DOHH2 (cell line): ENCODE measurements at regions not wholly inside any gene's neighbourhood (a gene's known extent, or its start where the extent isn't known, plus 50 kb on each side); places are given as distances from the start of the nearest gene placed in this dataset.

Experiments used
- H3F3A ChIP-seq: fragments of 200-600 bp; sonication (generic), shearing (Covaris generic); 2 replicates; pipeline ENCODE4 v1.6.0; 2016; ENCODE audit warnings: antibody characterized with exemption, mild to moderate bottlenecking; ENCODE audit not compliant: control insufficient read depth, insufficient read depth
- H3K27ac ChIP-seq: fragments of 200-600 bp; sonication (generic); 2 replicates; pipeline ENCODE4 v1.5.1; 2014; ENCODE audit warnings: low read depth, mild to moderate bottlenecking, low read length, moderate library complexity
- H3K27me3 ChIP-seq: fragments of 200-600 bp; sonication (generic); 2 replicates; pipeline ENCODE4 v1.6.1; 2014; ENCODE audit warnings: mild to moderate bottlenecking, low read length, mixed read lengths; ENCODE audit not compliant: control insufficient read depth
- H3K36me3 ChIP-seq: fragments of 200-600 bp; sonication (generic); 2 replicates; pipeline ENCODE4 v1.6.1; 2014; ENCODE audit warnings: mild to moderate bottlenecking, low read length, moderate library complexity, mixed read lengths; ENCODE audit not compliant: control insufficient read depth
- H3K4me1 ChIP-seq: fragments of 200-600 bp; sonication (generic); 2 replicates; pipeline ENCODE4 v1.6.1; 2014; ENCODE audit warnings: mild to moderate bottlenecking, low read length, mixed read lengths; ENCODE audit not compliant: control insufficient read depth
- H3K4me2 ChIP-seq: fragments of 200-600 bp; sonication (generic); 2 replicates; pipeline ENCODE4 v1.6.0; 2014; ENCODE audit warnings: mild to moderate bottlenecking, low read length, moderate library complexity
- H3K4me3 ChIP-seq: fragments of 200-600 bp; sonication (generic); 2 replicates; pipeline ENCODE4 v1.5.1; 2014; ENCODE audit warnings: mild to moderate bottlenecking, low read length, mixed read lengths
- H3K79me2 ChIP-seq: fragments of 200-600 bp; sonication (generic); 2 replicates; pipeline ENCODE4 v1.6.1; 2014; ENCODE audit warnings: mild to moderate bottlenecking, low read length, mixed read lengths; ENCODE audit not compliant: control insufficient read depth
- H3K9me2 ChIP-seq: fragments of 200-600 bp; sonication (generic); replicated peaks from 2 replicates; pipeline ENCODE4 v1.6.1; 2014; ENCODE audit warnings: mild to moderate bottlenecking, low read length, mixed read lengths; ENCODE audit not compliant: control insufficient read depth
- H3K9me3 ChIP-seq: fragments of 200-600 bp; sonication (generic); 2 replicates; pipeline ENCODE4 v1.6.1; 2014; ENCODE audit warnings: antibody characterized with exemption, low read length, mixed read lengths; ENCODE audit not compliant: control insufficient read depth, insufficient read depth
- H4K20me1 ChIP-seq: fragments of 200-600 bp; sonication (generic); 2 replicates; pipeline ENCODE4 v1.6.0; 2014; ENCODE audit warnings: low read depth, mild to moderate bottlenecking, antibody characterized with exemption, low read length, moderate library complexity; ENCODE audit not compliant: control insufficient read depth, insufficient read depth
- CTCF ChIP-seq: fragments of 200-600 bp; sonication (generic); IDR thresholded peaks from one replicate; pipeline ENCODE4 v1.5.1; 2014; ENCODE audit warnings: antibody characterized with exemption, mild to moderate bottlenecking, low read depth, low read length; ENCODE audit not compliant: poor library complexity, severe bottlenecking
- EZH2phosphoT487 ChIP-seq: fragments of 200-600 bp; sonication (generic); IDR thresholded peaks from 2 replicates; pipeline ENCODE4 v1.6.1; 2017; ENCODE audit warnings: borderline replicate concordance, mild to moderate bottlenecking, antibody characterized with exemption, low read length, moderate library complexity, mixed read lengths

DNA sequence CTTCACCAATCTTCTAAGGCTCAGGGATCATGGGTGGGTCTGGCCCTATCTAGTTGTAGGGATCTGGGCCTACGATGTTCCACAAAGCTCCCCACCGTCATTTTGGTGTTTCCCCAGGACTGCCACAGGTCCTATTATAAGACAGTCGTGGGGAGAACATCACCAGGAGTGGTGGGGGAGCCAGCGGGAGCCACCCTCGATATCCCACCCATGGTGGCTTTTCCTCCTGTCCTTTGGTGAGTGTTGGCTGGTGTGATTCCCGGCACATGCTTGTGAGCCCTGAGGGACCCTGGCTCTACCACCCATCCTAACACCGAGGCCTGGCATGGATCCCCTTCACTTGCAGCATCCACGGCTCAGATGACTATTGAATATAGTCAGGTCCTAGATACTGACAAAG lies 247.4 kb downstream of the ACTR3B start:
- no peak for TF ChIP-seq EZH2phosphoT487
- TF ChIP-seq CTCF, result no peak
- Histone ChIP-seq H3K9me2 (no peaks in the 10 kb centered on the region), H3K36me3 (no peaks in the 10 kb centered on the region), H3K4me1 (no peaks in the 10 kb centered on the region), H3K27me3 (no peaks in the 10 kb centered on the region), H4K20me1 (no peaks in the 10 kb centered on the region), H3K9me3 (no peaks in the 10 kb centered on the region), H3F3A (no peaks in the 10 kb centered on the region), H3K79me2 (no peaks in the 10 kb centered on the region), H3K4me3 (no peak overlapping the region), H3K27ac (no peak overlapping the region), H3K4me2 (no peak overlapping the region)

GRCh38 chr7:153010416-153010815 lies 250.9 kb downstream of the ACTR3B start:
- H3K4me3 ChIP-seq, result no peak overlapping the region
- H3K9me2 ChIP-seq, result no peaks in the 10 kb centered on the region
- H3K36me3 ChIP-seq, result no peaks in the 10 kb centered on the region
- H3K9me3 ChIP-seq, result no peaks in the 10 kb centered on the region
- H3F3A ChIP-seq, result no peaks in the 10 kb centered on the region
- no peak for TF ChIP-seq CTCF
- no peak for TF ChIP-seq EZH2phosphoT487
- H4K20me1 ChIP-seq, result no peaks in the 10 kb centered on the region
- H3K27me3 ChIP-seq, result no peaks in the 10 kb centered on the region
- H3K79me2 ChIP-seq, result no peaks in the 10 kb centered on the region
- H3K27ac ChIP-seq, result no peak overlapping the region
- no peak overlapping the region for H3K4me2 ChIP-seq
- no peaks in the 10 kb centered on the region for H3K4me1 ChIP-seq

DNA sequence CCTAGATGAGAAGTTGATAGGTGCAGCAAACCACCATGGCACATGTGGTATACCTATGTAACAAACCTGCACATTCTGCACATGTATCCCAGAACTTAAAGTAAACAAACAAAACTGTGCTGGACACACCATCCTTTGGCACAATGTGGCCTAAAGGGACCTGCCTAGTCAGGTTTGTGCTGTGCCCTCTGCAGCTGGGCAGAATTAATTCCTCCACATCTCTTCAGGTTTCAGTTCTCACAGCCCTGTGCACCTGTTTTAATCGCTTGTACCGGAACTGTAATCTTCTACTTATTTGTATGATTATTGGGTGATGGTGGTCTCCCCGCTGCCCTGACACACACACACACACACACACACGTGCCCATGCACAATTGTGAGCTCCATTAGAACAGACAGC lies 252.7 kb downstream of the ACTR3B start:
- H3K9me3 ChIP-seq, result no peaks in the 10 kb centered on the region
- H3K27ac ChIP-seq, result no peak overlapping the region
- no peak overlapping the region for H3K4me3 ChIP-seq
- no peaks in the 10 kb centered on the region for H4K20me1 ChIP-seq
- no peaks in the 10 kb centered on the region for H3K27me3 ChIP-seq
- TF ChIP-seq CTCF (no peak), EZH2phosphoT487 (no peak)
- H3K36me3 ChIP-seq, result no peaks in the 10 kb centered on the region
- no peaks in the 10 kb centered on the region for H3K79me2 ChIP-seq
- no peaks in the 10 kb centered on the region for H3F3A ChIP-seq
- no peaks in the 10 kb centered on the region for H3K9me2 ChIP-seq
- no peak overlapping the region for H3K4me2 ChIP-seq
- H3K4me1 ChIP-seq, result no peaks in the 10 kb centered on the region

GRCh38 chr7:153017223-153017622 lies 257.7 kb downstream of the ACTR3B start:
- Histone ChIP-seq H3K9me3 (no peaks in the 10 kb centered on the region), H3K4me2 (no peak overlapping the region), H3K4me3 (no peak overlapping the region), H3K4me1 (no peaks in the 10 kb centered on the region), H3K79me2 (no peaks in the 10 kb centered on the region), H3K27ac (no peak overlapping the region), H3K9me2 (no peaks in the 10 kb centered on the region), H4K20me1 (no peaks in the 10 kb centered on the region), H3F3A (no peaks in the 10 kb centered on the region), H3K27me3 (no peaks in the 10 kb centered on the region), H3K36me3 (no peaks in the 10 kb centered on the region)
- TF ChIP-seq EZH2phosphoT487, result no peak
- TF ChIP-seq CTCF, result no peak
